ENCODE measurements at regions not wholly inside any gene's neighbourhood (a gene's known extent, or its start where the extent isn't known, plus 50 kb on each side); places are given as distances from the start of the nearest gene placed in this dataset.
"Not testable (repeated sequence)": the region's sequence is repeated elsewhere in the genome, so short reads cannot be mapped to it uniquely, and the experiment has no call there.

DNA sequence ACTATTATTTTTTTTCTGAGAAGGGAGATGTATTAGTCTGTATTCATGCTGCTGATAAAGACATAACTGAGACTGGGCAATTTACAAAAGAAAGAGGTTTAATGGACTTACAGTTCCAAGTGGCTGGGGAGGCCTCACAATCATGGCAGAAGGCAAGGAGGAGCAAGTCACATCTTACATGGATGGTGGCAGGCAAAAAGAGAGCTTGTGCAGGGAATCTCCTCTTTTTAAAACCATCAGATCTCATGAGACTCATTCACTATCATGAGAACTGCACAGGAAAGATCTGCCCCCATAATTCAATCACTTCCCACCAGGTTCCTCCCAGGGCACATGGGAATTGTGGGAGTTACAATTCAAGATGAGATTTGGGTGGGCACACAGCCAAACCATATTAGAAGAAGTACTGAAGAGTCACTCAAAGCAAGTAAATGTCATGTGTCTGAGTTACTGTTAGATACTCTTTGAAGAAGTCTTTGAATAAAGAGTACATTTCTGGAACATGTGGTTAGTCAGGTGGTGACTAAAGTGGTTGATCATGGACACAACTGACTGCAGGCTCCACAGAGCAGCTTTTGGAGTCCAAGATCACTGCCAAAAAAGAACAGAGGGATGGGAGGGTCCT is 430.9 kb upstream of the TBL1XR1 start:
- not testable (repeated sequence) for FAIRE-seq

DNA sequence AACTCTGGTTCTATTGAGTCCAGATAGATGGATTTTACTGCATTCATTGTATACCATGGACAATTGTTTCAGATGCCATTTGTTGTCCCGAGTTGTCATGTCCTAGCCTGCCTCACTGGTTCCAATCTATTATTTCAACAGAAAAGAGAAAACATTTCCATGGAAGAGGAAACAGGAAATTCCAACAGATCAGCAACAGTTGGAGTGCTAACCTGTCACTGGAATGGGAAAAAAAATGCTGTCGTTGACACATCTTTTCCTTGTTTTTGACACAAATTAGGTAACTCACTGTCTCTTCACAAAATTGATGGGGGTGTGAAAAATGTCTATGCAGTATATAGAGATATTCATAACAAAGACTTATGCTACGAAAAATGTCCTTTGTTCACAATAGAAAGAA is 432.0 kb upstream of the TBL1XR1 start:
- Histone ChIP-seq H3K9me3 (ENCODE audit: control insufficient read depth in 2 of 2, insufficient read depth in 1 of 2, low read depth in 1 of 2, low read length in 1 of 2) (peaks cover 0 to 12% of the 10 kb centered on the region in 2 donors), H3K36me3 (ENCODE audit: control insufficient read depth in 3 of 3, insufficient read depth in 2 of 3, low read depth in 1 of 3, low read length in 3 of 3) (no peaks in the 10 kb centered on the region), H3K4me1 (ENCODE audit: control insufficient read depth in 3 of 3, insufficient read depth in 2 of 3, low read depth in 1 of 3, low read length in 2 of 3) (no peaks in the 10 kb centered on the region), H3K27me3 (ENCODE audit: control insufficient read depth in 3 of 3, insufficient read depth in 3 of 3, low read length in 3 of 3) (no peaks in the 10 kb centered on the region), H3K27ac (ENCODE audit: low read depth in 1 of 3, low read length in 2 of 3) (no peak overlapping the region), H3K4me3 (ENCODE audit: low read depth in 1 of 3, low read length in 3 of 3) (no peak overlapping the region)
- FAIRE-seq: no peak
- 75 to 91% (median 83%) methylated on average over 3 of the region's 3 CpGs for WGBS, 3 donors
- no peak for DNase-seq

More for the DNA sequence above, 430.9 kb upstream of the TBL1XR1 start:
- H3K27ac ChIP-seq (ENCODE audit: low read depth in 1 of 3, low read length in 2 of 3); H3K4me3 ChIP-seq (ENCODE audit: low read depth in 1 of 3, low read length in 3 of 3); DNase-seq; H3K4me1 ChIP-seq (ENCODE audit: control insufficient read depth in 3 of 3, insufficient read depth in 2 of 3, low read depth in 1 of 3, low read length in 2 of 3); H3K36me3 ChIP-seq (ENCODE audit: control insufficient read depth in 3 of 3, insufficient read depth in 2 of 3, low read depth in 1 of 3, low read length in 3 of 3); H3K27me3 ChIP-seq (ENCODE audit: control insufficient read depth in 3 of 3, insufficient read depth in 3 of 3, low read length in 3 of 3): not testable (repeated sequence)
- peaks cover 0 to 12% of the 10 kb centered on the region in 2 donors for H3K9me3 ChIP-seq (ENCODE audit: control insufficient read depth in 2 of 2, insufficient read depth in 1 of 2, low read depth in 1 of 2, low read length in 1 of 2)

DNA sequence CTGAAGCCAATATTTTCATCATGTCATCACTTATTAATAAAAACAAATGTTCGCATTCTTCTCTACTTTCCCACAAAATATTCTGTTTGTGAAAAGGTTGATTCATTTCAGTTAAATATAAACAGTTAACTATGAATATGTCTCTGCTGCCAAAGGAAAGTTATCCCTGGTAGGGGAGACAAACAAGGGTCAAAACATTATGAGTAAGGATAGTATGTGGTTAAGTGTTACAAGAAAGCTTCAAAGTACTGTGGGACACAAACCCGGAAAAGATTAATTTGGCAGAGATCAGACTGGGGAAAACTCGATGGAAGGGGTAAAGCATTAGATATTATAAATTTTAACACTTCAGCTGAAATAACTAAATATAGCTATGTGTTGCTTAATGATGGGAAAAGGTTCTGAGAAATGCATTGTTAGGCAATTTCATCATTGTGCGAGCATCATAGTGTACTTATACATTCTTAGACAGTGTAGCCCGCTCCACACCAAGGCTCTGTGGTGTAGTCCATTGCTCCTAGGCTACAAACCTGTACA is 436.5 kb upstream of the TBL1XR1 start:
- Histone ChIP-seq H3K4me3 (ENCODE audit: low read depth in 1 of 3, low read length in 3 of 3) (no peak overlapping the region), H3K27me3 (ENCODE audit: control insufficient read depth in 3 of 3, insufficient read depth in 3 of 3, low read length in 3 of 3) (no peaks in the 10 kb centered on the region), H3K27ac (ENCODE audit: low read depth in 1 of 3, low read length in 2 of 3) (no peak overlapping the region), H3K9me3 (ENCODE audit: control insufficient read depth in 2 of 2, insufficient read depth in 1 of 2, low read depth in 1 of 2, low read length in 1 of 2) (peaks cover 0 to under 1% of the 10 kb centered on the region in 2 donors), H3K4me1 (ENCODE audit: control insufficient read depth in 3 of 3, insufficient read depth in 2 of 3, low read depth in 1 of 3, low read length in 2 of 3) (no peaks in the 10 kb centered on the region), H3K36me3 (ENCODE audit: control insufficient read depth in 3 of 3, insufficient read depth in 2 of 3, low read depth in 1 of 3, low read length in 3 of 3) (no peaks in the 10 kb centered on the region)
- no peak for DNase-seq
- 67 to 87% (median 82%) methylated on average over 5 of the region's 5 CpGs for WGBS, 3 donors
- FAIRE-seq: no peak

DNA sequence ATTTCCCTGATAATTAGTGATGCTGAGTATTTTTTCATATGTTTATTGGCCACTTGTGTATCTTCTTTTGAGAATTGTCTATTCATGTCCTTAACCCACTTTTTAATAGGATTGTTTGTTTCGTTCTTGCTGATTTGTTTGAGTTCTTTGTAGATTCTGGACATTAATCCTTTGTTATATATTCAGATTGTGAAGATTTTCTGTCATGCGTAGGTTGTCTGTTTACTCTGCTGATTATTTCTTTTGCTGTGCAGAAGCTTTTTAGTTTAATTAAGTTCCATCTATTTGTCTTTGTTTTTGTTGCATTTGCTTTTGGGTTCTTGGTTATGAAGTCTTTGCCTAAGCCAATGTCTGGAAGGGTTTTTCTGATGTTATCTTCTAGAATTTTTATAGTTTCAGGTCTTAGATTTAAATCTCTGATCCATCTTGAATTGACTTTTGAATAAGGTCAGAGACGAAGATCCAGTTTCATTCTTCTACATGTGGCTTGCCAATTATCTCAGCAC is 438.4 kb upstream of the TBL1XR1 start:
- H3K4me3 ChIP-seq (ENCODE audit: low read depth in 1 of 3, low read length in 3 of 3); H3K36me3 ChIP-seq (ENCODE audit: control insufficient read depth in 3 of 3, insufficient read depth in 2 of 3, low read depth in 1 of 3, low read length in 3 of 3); H3K27ac ChIP-seq (ENCODE audit: low read depth in 1 of 3, low read length in 2 of 3); DNase-seq; H3K4me1 ChIP-seq (ENCODE audit: control insufficient read depth in 3 of 3, insufficient read depth in 2 of 3, low read depth in 1 of 3, low read length in 2 of 3); H3K9me3 ChIP-seq (ENCODE audit: control insufficient read depth in 2 of 2, insufficient read depth in 1 of 2, low read depth in 1 of 2, low read length in 1 of 2); FAIRE-seq; H3K27me3 ChIP-seq (ENCODE audit: control insufficient read depth in 3 of 3, insufficient read depth in 3 of 3, low read length in 3 of 3): not testable (repeated sequence)
- WGBS, 3 donors: 93 to 97% (median 94%) methylated on average over 3 of the region's 3 CpGs

DNA sequence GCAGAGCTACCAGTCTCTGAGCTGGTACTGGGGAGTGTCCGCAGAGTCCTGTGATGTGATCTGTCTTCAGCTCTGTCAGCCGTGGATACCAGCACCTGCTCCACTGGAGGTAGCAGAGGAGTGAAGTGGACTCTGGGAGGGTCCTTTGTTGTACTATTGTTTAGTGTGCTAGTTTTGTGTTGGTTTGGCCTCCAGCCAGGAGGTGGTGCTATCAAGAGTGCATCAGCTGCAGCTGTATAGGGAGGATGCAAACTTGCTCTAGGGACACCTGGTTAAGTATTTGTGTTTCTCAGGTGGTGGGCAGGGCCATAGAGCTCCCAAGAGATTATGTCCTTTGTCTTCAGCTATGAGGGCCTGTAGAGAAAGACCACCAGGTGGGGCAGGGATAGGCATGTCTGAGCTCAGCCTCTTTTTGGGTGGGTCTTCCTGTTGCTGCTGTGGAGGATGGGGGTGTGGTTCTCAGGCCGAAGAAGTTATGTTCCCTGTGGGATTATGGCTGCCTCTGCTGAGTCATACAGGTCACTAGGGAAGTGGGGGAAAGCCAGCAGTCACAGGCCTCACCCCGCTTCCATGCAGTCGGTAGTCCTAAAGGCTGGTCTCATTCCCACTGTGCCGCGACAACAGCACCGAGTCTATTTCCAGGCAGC is 443.2 kb upstream of the TBL1XR1 start:
- H3K4me3 ChIP-seq (ENCODE audit: low read depth in 1 of 3, low read length in 3 of 3): no peak overlapping the region
- FAIRE-seq (no peak), DNase-seq (no peak)
- WGBS, 3 donors: 76 to 83% (median 76%) methylated on average over 8 of the region's 8 CpGs
- no peaks in the 10 kb centered on the region for H3K4me1 ChIP-seq (ENCODE audit: control insufficient read depth in 3 of 3, insufficient read depth in 2 of 3, low read depth in 1 of 3, low read length in 2 of 3)
- H3K27me3 ChIP-seq (ENCODE audit: control insufficient read depth in 3 of 3, insufficient read depth in 3 of 3, low read length in 3 of 3): no peaks in the 10 kb centered on the region
- H3K36me3 ChIP-seq (ENCODE audit: control insufficient read depth in 3 of 3, insufficient read depth in 2 of 3, low read depth in 1 of 3, low read length in 3 of 3): no peaks in the 10 kb centered on the region
- no peak overlapping the region for H3K27ac ChIP-seq (ENCODE audit: low read depth in 1 of 3, low read length in 2 of 3)
- H3K9me3 ChIP-seq (ENCODE audit: control insufficient read depth in 2 of 2, insufficient read depth in 1 of 2, low read depth in 1 of 2, low read length in 1 of 2): peaks cover 0 to 4% of the 10 kb centered on the region in 2 donors

DNA sequence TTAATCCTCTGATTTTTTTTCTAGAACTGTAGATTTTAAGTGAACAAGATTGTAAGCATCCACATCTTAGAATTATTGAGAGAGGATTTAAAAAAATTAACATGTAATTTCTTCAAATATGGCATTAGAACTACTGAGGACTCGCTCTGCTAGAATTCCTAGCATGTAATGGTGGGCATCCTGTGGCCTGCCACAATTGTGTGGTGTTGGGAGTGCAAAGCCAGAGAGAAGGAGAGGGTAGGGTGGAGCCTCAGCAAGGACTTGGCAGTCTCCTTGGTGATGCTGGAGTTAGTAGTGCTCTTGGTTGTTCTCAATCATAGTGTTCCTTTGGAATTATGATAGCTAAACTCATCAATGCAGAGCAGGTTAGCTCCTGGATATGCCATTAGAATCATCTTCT is 443.9 kb upstream of the TBL1XR1 start:
- DNase-seq (no peak), FAIRE-seq (no peak)
- no peaks in the 10 kb centered on the region for H3K27me3 ChIP-seq (ENCODE audit: control insufficient read depth in 3 of 3, insufficient read depth in 3 of 3, low read length in 3 of 3)
- no peak overlapping the region for H3K4me3 ChIP-seq (ENCODE audit: low read depth in 1 of 3, low read length in 3 of 3)
- H3K9me3 ChIP-seq (ENCODE audit: control insufficient read depth in 2 of 2, insufficient read depth in 1 of 2, low read depth in 1 of 2, low read length in 1 of 2): peaks cover 0 to 4% of the 10 kb centered on the region in 2 donors
- H3K4me1 ChIP-seq (ENCODE audit: control insufficient read depth in 3 of 3, insufficient read depth in 2 of 3, low read depth in 1 of 3, low read length in 2 of 3): no peaks in the 10 kb centered on the region
- no peaks in the 10 kb centered on the region for H3K36me3 ChIP-seq (ENCODE audit: control insufficient read depth in 3 of 3, insufficient read depth in 2 of 3, low read depth in 1 of 3, low read length in 3 of 3)
- no peak overlapping the region for H3K27ac ChIP-seq (ENCODE audit: low read depth in 1 of 3, low read length in 2 of 3)
- 94 to 100% (median 94%) methylated on average over 1 of the region's 1 CpG for WGBS, 3 donors

DNA sequence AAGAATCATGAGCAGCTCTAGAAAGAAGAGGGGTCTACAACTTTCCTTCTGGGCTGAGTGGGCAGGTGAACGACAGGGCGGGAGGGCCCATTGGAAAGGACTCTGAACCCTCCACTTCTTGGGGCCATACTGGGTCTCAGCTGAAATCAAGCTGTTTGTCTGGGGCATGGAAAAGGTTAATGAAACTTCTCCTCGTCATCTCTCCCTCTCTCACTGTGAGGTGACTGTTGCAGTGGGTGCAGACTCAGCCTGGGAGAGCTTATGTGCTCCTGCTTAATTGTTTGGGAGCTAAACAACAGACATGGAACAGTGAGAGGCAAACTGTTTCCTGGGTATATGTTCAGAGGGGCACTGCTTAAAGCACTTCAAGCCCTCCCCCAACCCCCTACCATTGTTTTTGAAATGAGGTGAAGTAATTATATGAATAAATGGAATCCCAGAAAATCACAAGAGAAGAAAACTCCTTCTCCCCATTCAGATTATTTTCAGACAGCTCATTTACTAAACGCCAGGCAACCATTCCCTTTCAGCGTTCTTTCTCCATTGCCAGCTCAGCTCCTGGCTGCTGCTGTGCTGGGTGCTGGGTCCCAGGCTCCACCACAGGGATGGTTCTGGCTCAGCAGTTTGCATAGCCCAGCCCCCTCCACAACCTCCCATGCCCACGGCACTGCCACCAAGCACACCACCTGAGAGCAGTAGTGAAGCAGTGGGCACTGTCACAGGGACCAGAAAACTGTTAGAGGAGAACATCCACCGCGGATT is 444.9 kb upstream of the TBL1XR1 start:
- Histone ChIP-seq H3K27ac (ENCODE audit: low read depth in 1 of 3, low read length in 2 of 3) (peak overlapping the region in 1 of 3 donors; percentile 74), H3K9me3 (ENCODE audit: control insufficient read depth in 2 of 2, insufficient read depth in 1 of 2, low read depth in 1 of 2, low read length in 1 of 2) (peaks cover 0 to 4% of the 10 kb centered on the region in 2 donors), H3K36me3 (ENCODE audit: control insufficient read depth in 3 of 3, insufficient read depth in 2 of 3, low read depth in 1 of 3, low read length in 3 of 3) (no peaks in the 10 kb centered on the region), H3K4me3 (ENCODE audit: low read depth in 1 of 3, low read length in 3 of 3) (no peak overlapping the region), H3K27me3 (ENCODE audit: control insufficient read depth in 3 of 3, insufficient read depth in 3 of 3, low read length in 3 of 3) (no peaks in the 10 kb centered on the region), H3K4me1 (ENCODE audit: control insufficient read depth in 3 of 3, insufficient read depth in 2 of 3, low read depth in 1 of 3, low read length in 2 of 3) (no peaks in the 10 kb centered on the region)
- 69 to 76% (median 70%) methylated on average over 8 of the region's 8 CpGs for WGBS, 3 donors
- DNase-seq (no peak), FAIRE-seq (no peak)

DNA sequence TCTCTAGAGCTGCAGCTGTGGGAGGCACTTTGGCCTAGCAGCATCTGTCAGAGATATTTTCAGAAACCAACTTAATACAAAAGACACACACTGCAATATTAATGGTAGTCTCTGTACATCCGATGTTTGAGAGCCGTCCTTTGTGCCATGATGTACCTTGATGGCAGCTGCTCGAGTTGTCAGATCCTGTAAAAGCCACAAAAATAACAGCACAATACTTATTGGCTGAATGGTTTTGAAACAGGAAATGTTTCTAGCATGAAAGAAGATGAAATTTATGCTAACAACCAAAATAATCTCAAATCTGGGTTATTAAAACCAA is 445.5 kb upstream of the TBL1XR1 start:
- H3K27ac ChIP-seq (ENCODE audit: low read depth in 1 of 3, low read length in 2 of 3): peak overlapping the region in 1 of 3 donors; percentile 74

More for the DNA sequence above, 445.5 kb upstream of the TBL1XR1 start:
- FAIRE-seq (no peak), DNase-seq (peak in 1 of 2 donors; percentile 42)
- H3K4me3 ChIP-seq (ENCODE audit: low read depth in 1 of 3, low read length in 3 of 3): no peak overlapping the region
- no peaks in the 10 kb centered on the region for H3K36me3 ChIP-seq (ENCODE audit: control insufficient read depth in 3 of 3, insufficient read depth in 2 of 3, low read depth in 1 of 3, low read length in 3 of 3)
- H3K9me3 ChIP-seq (ENCODE audit: control insufficient read depth in 2 of 2, insufficient read depth in 1 of 2, low read depth in 1 of 2, low read length in 1 of 2): peaks cover 0 to 4% of the 10 kb centered on the region in 2 donors
- H3K27me3 ChIP-seq (ENCODE audit: control insufficient read depth in 3 of 3, insufficient read depth in 3 of 3, low read length in 3 of 3): no peaks in the 10 kb centered on the region
- 64 to 93% (median 68%) methylated on average over 3 of the region's 3 CpGs for WGBS, 3 donors
- H3K4me1 ChIP-seq (ENCODE audit: control insufficient read depth in 3 of 3, insufficient read depth in 2 of 3, low read depth in 1 of 3, low read length in 2 of 3): no peaks in the 10 kb centered on the region

Data from small intestine (tissue), 7 donors.